Naive B cell (primary cell): ENCODE measurements at regions not wholly inside any gene's neighbourhood (a gene's known extent, or its start where the extent isn't known, plus 50 kb on each side); places are given as distances from the start of the nearest gene placed in this dataset.
"Not testable (repeated sequence)": the region's sequence is repeated elsewhere in the genome, so short reads cannot be mapped to it uniquely, and the experiment has no call there.

Experiments used
- ATAC-seq, 2 donors: fragments of 150-1000 bp; cut with Tn5 transposase; 2 replicates each; pipeline ENCODE4 v1.10.0; 2021; ENCODE audit warnings: low read depth in 2 of 2, mild to moderate bottlenecking in 2 of 2, moderate library complexity in 2 of 2
- DNase-seq: peaks from one replicate; pipeline ENCODE4 v3.0.0; 2022
- H3K27ac Mint-ChIP-seq, 6 donors: one replicate each; pipeline ENCODE4 v1.8.0; 2020 to 2022; ENCODE audit warnings: mild to moderate bottlenecking in 6 of 6, mixed read lengths in 6 of 6, moderate library complexity in 5 of 6, inconsistent platforms in 2 of 6
- H3K27me3 Mint-ChIP-seq, 3 donors: one replicate each; pipeline ENCODE4 v1.8.0; 2021 to 2022; ENCODE audit warnings: mixed read lengths in 3 of 3, mild to moderate bottlenecking in 1 of 3
- H3K36me3 Mint-ChIP-seq, 2 donors: one replicate each; pipeline ENCODE4 v1.8.0; 2020 to 2022; ENCODE audit warnings: mixed read lengths in 2 of 2, inconsistent platforms in 1 of 2, mild to moderate bottlenecking in 1 of 2
- H3K4me1 Mint-ChIP-seq, 3 donors: one replicate each; pipeline ENCODE4 v1.8.0; 2020 to 2022; ENCODE audit warnings: mixed read lengths in 3 of 3, inconsistent platforms in 1 of 3, mild to moderate bottlenecking in 1 of 3, moderate library complexity in 1 of 3
- H3K4me3 Mint-ChIP-seq, 8 donors: one replicate each; pipeline ENCODE4 v1.8.0; 2020 to 2022; ENCODE audit warnings: mild to moderate bottlenecking in 8 of 8, mixed read lengths in 8 of 8, moderate library complexity in 8 of 8, inconsistent platforms in 2 of 8
- H3K9me3 Mint-ChIP-seq, 7 donors: one replicate each; pipeline ENCODE4 v1.8.0; 2020 to 2022; ENCODE audit warnings: mixed read lengths in 7 of 7, mild to moderate bottlenecking in 5 of 7, inconsistent platforms in 2 of 7, moderate library complexity in 1 of 7

GRCh38 chr7:91719008-91719407, 161.5 kb downstream of the MTERF1 start:
- Mint-ChIP-seq H3K4me3 (no peak overlapping the region), H3K9me3 (peaks cover 5 to 34% (median 23%) of the 10 kb centered on the region in 7 donors), H3K27ac (no peak overlapping the region), H3K4me1 (no peaks in the 10 kb centered on the region), H3K36me3 (peaks cover 0 to 15% of the 10 kb centered on the region in 2 donors), H3K27me3 (no peaks in the 10 kb centered on the region)
- ATAC-seq, result no peak
- DNase-seq, result no peak

DNA sequence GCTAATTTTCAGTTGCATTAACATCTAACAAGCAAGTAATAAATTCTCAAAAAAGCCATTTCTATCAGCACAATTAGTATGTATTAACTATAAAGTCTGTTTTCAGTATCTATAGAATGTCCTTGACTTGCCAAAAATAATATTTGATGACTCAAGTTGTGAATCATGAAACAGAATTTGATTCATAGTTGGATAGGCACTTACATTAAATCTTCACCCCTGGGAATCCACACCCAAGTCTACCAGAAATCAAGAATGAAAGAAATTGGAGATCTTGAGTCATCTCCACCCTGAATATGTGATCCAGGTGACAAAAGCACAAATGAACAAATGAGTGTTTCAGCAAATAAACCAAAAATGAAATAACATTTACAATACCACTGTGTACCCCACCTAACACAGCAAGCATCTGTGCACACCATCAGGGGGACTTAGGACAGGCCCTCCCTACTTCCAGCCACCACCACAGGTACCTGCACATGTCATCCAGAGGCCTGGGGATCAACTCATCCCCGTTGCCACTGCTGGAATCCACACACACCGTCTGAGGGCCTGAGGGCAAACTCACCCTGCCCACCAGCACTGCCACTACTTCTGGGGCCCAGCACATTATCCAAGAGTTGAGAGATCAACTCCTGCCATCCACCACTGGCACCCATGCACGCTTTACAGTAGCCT, 160.1 kb downstream of the MTERF1 start:
- Mint-ChIP-seq H3K9me3 (peaks cover 5 to 48% (median 24%) of the 10 kb centered on the region in 7 donors), H3K27me3 (no peaks in the 10 kb centered on the region), H3K4me3 (no peak overlapping the region), H3K4me1 (no peaks in the 10 kb centered on the region), H3K36me3 (peaks cover 0 to 15% of the 10 kb centered on the region in 2 donors), H3K27ac (no peak overlapping the region)
- ATAC-seq (no peak), DNase-seq (no peak)

DNA sequence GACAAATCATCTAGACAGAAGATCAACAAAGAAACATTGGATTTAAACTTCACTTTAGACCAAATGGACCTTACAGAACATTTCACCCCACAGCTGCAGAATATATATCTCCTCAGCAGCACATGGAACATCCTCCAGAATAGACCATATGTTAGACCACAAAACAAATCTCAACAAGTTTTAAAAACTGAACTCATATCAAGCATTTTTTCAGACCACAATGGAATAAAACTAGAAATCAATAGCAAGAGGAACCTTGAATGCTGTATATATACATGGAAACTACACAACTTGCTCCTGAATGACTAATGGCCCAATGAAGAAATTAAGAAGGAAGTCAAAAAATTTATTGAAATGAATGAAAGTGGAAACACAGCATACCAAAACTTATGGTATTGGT, 157.7 kb downstream of the MTERF1 start:
- H3K4me3 Mint-ChIP-seq, result no peak overlapping the region
- no peaks in the 10 kb centered on the region for H3K27me3 Mint-ChIP-seq
- H3K27ac Mint-ChIP-seq, result no peak overlapping the region
- H3K9me3 Mint-ChIP-seq, result peaks cover 5 to 53% (median 29%) of the 10 kb centered on the region in 7 donors
- peaks cover 0 to 15% of the 10 kb centered on the region in 2 donors for H3K36me3 Mint-ChIP-seq
- no peak for ATAC-seq
- DNase-seq, result no peak
- no peaks in the 10 kb centered on the region for H3K4me1 Mint-ChIP-seq

- not testable (repeated sequence) for H3K4me1 Mint-ChIP-seq
Observed at GRCh38 chr7:91729046-91729445, 151.5 kb downstream of the MTERF1 start.

DNA sequence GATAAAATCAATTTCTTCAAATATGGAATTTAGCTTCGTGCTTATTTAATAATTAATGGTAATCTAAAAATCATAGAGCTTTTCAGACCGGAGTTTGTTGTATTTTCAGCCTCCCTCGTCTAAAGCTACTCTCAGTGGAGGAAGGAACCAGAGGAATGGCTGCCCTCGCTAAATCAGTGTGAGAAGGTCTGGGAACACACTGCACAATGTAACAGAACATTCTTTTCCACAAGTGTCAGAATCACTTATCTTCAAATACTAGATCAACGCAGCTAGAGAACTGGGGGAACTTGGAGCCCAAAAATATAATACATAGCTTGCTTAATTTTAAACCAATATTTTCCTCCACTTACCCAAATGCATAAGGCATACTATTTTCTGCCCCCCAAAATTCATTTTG, 148.5 kb downstream of the MTERF1 start:
- H3K4me3 Mint-ChIP-seq, result no peak overlapping the region
- DNase-seq (no peak), ATAC-seq (no peak)
- H3K4me1 Mint-ChIP-seq, result no peaks in the 10 kb centered on the region
- H3K36me3 Mint-ChIP-seq, result peaks cover 0 to 3% of the 10 kb centered on the region in 2 donors
- no peak overlapping the region for H3K27ac Mint-ChIP-seq
- H3K9me3 Mint-ChIP-seq, result peaks cover 6 to 22% (median 18%) of the 10 kb centered on the region in 7 donors
- no peaks in the 10 kb centered on the region for H3K27me3 Mint-ChIP-seq

More at GRCh38 chr7:91729046-91729445, 151.5 kb downstream of the MTERF1 start:
- not testable (repeated sequence) for DNase-seq, H3K36me3 Mint-ChIP-seq, ATAC-seq, H3K27ac Mint-ChIP-seq, H3K27me3 Mint-ChIP-seq, H3K4me3 Mint-ChIP-seq
- peaks cover 0 to 25% (median 14%) of the 10 kb centered on the region in 7 donors for H3K9me3 Mint-ChIP-seq

DNA sequence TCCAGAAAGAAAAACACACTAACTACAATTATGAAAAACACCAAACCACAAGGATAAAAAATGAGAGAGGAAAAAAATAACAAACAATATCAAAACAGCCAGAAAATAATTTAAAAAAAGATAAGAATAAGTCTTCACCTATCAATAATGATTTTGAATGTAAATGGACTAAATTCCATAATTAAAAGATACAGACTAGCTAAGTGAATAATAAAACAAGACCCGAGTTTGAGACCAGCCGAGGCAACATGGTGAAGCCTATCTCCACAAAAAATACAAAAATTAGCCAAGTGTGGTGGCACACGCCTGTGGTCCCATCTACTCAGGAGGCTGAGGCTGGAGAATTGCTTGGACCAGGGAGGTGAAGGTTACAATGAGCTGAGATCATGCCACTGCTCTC, 131.1 kb downstream of the MTERF1 start:
- Mint-ChIP-seq H3K36me3 (peaks cover 0 to 8% of the 10 kb centered on the region in 2 donors), H3K27me3 (peaks cover 0 to 6% (median 0%) of the 10 kb centered on the region in 3 donors), H3K4me3 (no peak overlapping the region), H3K4me1 (no peaks in the 10 kb centered on the region), H3K27ac (no peak overlapping the region), H3K9me3 (peaks cover 5 to 24% (median 15%) of the 10 kb centered on the region in 7 donors)
- no peak for ATAC-seq
- no peak for DNase-seq

DNA sequence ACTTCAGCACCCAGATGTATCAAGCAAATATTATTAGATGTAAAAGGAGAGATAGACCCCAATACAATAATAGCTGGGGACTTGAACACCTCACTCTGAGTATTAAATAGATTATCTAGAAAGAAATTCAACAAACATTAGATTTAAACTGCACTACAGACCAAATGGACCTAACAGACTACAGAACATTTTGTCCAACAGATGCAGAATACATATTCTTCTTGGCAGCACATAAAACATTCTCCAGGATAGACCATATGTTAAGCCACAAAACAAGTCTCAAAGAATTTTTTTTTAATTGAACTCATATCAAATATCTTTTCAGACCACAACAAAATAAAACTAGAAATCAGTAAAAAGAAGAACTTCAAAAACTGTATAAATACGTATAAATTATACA, 130.4 kb downstream of the MTERF1 start:
- H3K27ac Mint-ChIP-seq, result no peak overlapping the region
- peaks cover 0 to 6% (median 0%) of the 10 kb centered on the region in 3 donors for H3K27me3 Mint-ChIP-seq
- peaks cover 5 to 24% (median 15%) of the 10 kb centered on the region in 7 donors for H3K9me3 Mint-ChIP-seq

GRCh38 chr7:91752102-91752501, 128.4 kb downstream of the MTERF1 start:
- Mint-ChIP-seq H3K27me3 (no peaks in the 10 kb centered on the region), H3K9me3 (peaks cover 5 to 26% (median 15%) of the 10 kb centered on the region in 7 donors), H3K4me3 (no peak overlapping the region), H3K36me3 (peaks cover 0 to 8% of the 10 kb centered on the region in 2 donors), H3K4me1 (no peaks in the 10 kb centered on the region), H3K27ac (no peak overlapping the region)
- ATAC-seq (no peak), DNase-seq (no peak)

More for the DNA sequence above, 130.4 kb downstream of the MTERF1 start:
- no peak overlapping the region for H3K4me3 Mint-ChIP-seq
- no peak for DNase-seq
- no peak for ATAC-seq
- H3K4me1 Mint-ChIP-seq, result no peaks in the 10 kb centered on the region
- peaks cover 0 to 8% of the 10 kb centered on the region in 2 donors for H3K36me3 Mint-ChIP-seq

DNA sequence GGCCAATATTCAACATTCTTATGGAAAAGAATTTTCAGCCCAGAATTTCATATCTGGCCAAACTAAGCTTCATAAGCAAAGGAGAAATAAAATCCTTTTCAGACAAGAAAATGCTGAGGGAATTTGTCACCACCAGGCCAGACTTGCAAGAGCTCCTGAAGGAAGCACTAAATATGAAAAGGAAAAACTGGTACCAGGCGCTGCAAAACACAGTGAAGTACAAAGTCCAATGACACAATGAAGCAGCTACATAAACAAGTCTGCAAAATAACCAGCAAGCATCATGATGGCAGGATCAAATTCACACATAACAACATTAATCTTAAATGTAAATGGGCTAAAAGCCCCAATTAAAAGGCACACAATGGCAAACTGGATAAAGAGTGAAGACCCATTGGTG, 126.2 kb downstream of the MTERF1 start:
- H3K4me3 Mint-ChIP-seq, H3K27ac Mint-ChIP-seq, H3K27me3 Mint-ChIP-seq, H3K4me1 Mint-ChIP-seq, DNase-seq, ATAC-seq, H3K36me3 Mint-ChIP-seq: not testable (repeated sequence)
- H3K9me3 Mint-ChIP-seq, result peaks cover 2 to 33% (median 16%) of the 10 kb centered on the region in 7 donors

DNA sequence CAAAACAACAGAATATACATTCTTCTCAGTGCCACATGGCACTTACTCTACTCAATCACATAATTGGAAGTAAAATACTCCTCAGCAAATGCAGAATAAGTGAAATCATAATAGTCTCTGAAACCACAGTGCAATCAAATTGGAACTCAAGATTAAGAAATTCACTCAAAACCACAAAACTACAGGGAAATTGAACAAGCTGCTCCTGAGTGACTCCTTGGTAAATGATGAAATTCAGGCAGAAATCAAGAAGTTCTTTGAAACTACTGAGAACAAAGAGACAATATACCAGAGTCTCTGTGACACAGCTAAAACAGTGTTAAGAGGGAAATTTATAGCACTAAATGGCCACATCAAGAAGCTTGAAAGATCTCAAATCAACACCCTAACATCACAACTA, 125.4 kb downstream of the MTERF1 start:
- not testable (repeated sequence) for H3K4me1 Mint-ChIP-seq, ATAC-seq, DNase-seq, H3K36me3 Mint-ChIP-seq, H3K4me3 Mint-ChIP-seq, H3K27me3 Mint-ChIP-seq, H3K27ac Mint-ChIP-seq
- peaks cover 1 to 28% (median 15%) of the 10 kb centered on the region in 7 donors for H3K9me3 Mint-ChIP-seq

DNA sequence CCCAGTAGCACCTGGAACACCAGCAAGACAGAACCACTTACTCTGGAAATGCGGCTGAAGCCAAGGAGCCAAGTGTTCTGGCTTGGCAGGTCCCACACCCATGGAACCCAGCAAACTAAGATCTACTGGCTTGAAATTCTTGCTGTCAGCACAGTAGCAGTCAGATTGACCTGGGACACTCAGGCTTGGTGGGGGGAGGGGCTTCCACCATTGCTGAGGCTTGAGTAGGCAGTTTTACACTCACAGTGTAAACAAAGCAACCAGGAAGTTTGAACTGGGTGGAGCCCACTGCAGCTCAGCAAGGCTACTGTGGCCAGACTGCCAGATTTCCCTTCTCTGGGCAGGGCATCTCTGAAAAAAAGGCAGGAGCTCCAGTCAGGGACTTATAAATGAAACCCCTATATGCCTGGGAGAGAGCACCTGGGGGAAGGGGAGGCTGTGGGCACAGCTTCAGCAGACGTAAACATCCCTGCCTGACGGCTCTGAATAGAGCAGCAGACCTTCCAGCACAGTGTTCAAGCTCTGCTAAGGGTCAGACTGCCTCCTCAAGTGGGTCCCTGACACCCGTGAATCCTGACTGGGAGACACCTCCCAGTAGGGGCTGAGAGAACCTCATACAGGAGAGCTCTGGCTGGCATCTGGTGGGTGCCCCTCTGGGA, 121.2 kb downstream of the MTERF1 start:
- Mint-ChIP-seq H3K4me3 (no peak overlapping the region), H3K4me1 (no peaks in the 10 kb centered on the region), H3K27ac (no peak overlapping the region), H3K36me3 (peaks cover 0 to 7% of the 10 kb centered on the region in 2 donors), H3K27me3 (peaks cover 0 to 6% (median 0%) of the 10 kb centered on the region in 3 donors), H3K9me3 (peaks cover 10 to 60% (median 43%) of the 10 kb centered on the region in 7 donors)
- DNase-seq (no peak), ATAC-seq (no peak)

GRCh38 chr7:91767820-91768219, 112.7 kb downstream of the MTERF1 start:
- H3K27ac Mint-ChIP-seq, result no peak overlapping the region
- ATAC-seq (no peak), DNase-seq (no peak)
- no peaks in the 10 kb centered on the region for H3K4me1 Mint-ChIP-seq
- peaks cover 0 to 6% of the 10 kb centered on the region in 2 donors for H3K36me3 Mint-ChIP-seq
- H3K9me3 Mint-ChIP-seq, result peaks cover 5 to 32% (median 21%) of the 10 kb centered on the region in 7 donors
- H3K4me3 Mint-ChIP-seq, result no peak overlapping the region
- H3K27me3 Mint-ChIP-seq, result peaks cover 0 to 5% (median 0%) of the 10 kb centered on the region in 3 donors

GRCh38 chr7:91771394-91771793, 109.1 kb downstream of the MTERF1 start:
- DNase-seq (no peak), ATAC-seq (no peak)
- Mint-ChIP-seq H3K4me3 (no peak overlapping the region), H3K27ac (no peak overlapping the region), H3K36me3 (peaks cover 0 to 4% of the 10 kb centered on the region in 2 donors), H3K27me3 (peaks cover 0 to 10% (median 0%) of the 10 kb centered on the region in 3 donors), H3K9me3 (peaks cover 0 to 3% (median 0%) of the 10 kb centered on the region in 7 donors), H3K4me1 (no peaks in the 10 kb centered on the region)
